ENCODE measurements at regions not wholly inside any gene's neighbourhood (a gene's known extent, or its start where the extent isn't known, plus 50 kb on each side); places are given as distances from the start of the nearest gene placed in this dataset.

DNA sequence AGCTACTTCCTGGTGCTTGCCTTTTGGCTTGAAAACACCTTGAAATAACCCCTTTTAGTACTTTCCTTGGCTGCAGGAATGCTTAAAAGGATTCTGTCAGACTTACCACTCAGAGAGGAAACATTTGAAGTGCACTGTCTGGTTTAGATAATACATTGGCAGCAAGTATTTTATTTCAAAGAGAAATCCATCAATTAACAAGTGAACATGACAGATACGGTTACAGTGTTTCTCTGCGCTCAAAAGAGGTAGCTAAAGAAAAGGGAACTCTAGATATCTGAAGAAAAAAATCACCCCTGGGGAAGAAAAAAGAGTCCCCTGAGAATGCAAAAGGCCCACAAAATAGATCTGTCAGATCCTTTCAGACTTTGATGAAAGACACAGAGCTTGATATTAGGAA lies 421.9 kb downstream of the LRFN5 start:
- Histone ChIP-seq H3K27me3 (no peaks in the 10 kb centered on the region), H3K36me3 (no peaks in the 10 kb centered on the region), H3K4me1 (no peaks in the 10 kb centered on the region), H3K27ac (no peak overlapping the region), H3K4me3 (no peak overlapping the region), H3K9me3 (peaks cover 0 to 8% (median 0%) of the 10 kb centered on the region in 3 donors)
- no peak for ATAC-seq
- TF ChIP-seq POLR2A (IDR thresholded peaks at IDR 0.05) (no peak), EP300 (IDR thresholded peaks at IDR 0.05) (no peak), POLR2AphosphoS5 (IDR thresholded peaks at IDR 0.05) (no peak)
- TF ChIP-seq, protein P1, sequence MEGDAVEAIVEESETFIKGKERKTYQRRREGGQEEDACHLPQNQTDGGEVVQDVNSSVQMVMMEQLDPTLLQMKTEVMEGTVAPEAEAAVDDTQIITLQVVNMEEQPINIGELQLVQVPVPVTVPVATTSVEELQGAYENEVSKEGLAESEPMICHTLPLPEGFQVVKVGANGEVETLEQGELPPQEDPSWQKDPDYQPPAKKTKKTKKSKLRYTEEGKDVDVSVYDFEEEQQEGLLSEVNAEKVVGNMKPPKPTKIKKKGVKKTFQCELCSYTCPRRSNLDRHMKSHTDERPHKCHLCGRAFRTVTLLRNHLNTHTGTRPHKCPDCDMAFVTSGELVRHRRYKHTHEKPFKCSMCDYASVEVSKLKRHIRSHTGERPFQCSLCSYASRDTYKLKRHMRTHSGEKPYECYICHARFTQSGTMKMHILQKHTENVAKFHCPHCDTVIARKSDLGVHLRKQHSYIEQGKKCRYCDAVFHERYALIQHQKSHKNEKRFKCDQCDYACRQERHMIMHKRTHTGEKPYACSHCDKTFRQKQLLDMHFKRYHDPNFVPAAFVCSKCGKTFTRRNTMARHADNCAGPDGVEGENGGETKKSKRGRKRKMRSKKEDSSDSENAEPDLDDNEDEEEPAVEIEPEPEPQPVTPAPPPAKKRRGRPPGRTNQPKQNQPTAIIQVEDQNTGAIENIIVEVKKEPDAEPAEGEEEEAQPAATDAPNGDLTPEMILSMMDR (IDR thresholded peaks at IDR 0.05): no peak
- 67 to 88% methylated on average over 2 of the region's 2 CpGs for WGBS, 2 donors (ENCODE audit: low coverage in 1 of 2)

DNA sequence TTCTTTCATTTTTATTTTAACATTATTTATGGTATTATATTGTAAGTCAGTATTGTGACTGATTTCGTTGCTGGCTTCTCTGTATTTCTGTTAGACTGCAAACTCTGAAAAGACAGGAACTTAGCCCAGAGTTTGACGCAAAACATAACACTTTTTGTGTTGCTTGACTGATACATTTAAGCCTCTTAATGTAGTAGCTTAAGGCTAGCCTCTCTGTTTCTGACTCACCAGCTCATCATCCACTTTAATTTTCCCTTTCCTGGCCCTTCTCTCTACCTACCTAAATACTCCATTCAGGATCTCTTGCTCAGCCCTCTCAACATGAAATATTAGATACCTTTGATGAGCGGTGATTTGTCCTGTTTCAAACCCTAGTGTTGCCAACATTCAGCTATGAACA lies 420.6 kb downstream of the LRFN5 start:
- Histone ChIP-seq H3K9me3 (peaks cover 0 to 8% (median 0%) of the 10 kb centered on the region in 3 donors), H3K4me1 (no peaks in the 10 kb centered on the region), H3K4me3 (no peak overlapping the region), H3K27me3 (no peaks in the 10 kb centered on the region), H3K36me3 (no peaks in the 10 kb centered on the region), H3K27ac (no peak overlapping the region)
- ATAC-seq: no peak
- no peak for TF ChIP-seq POLR2A (IDR thresholded peaks at IDR 0.05)
- no peak for TF ChIP-seq POLR2AphosphoS5 (IDR thresholded peaks at IDR 0.05)
- TF ChIP-seq EP300 (IDR thresholded peaks at IDR 0.05): no peak
- TF ChIP-seq, protein P1 (IDR thresholded peaks at IDR 0.05): no peak
- 53 to 66% methylated on average over 3 of the region's 3 CpGs for WGBS, 2 donors (ENCODE audit: low coverage in 1 of 2)

DNA sequence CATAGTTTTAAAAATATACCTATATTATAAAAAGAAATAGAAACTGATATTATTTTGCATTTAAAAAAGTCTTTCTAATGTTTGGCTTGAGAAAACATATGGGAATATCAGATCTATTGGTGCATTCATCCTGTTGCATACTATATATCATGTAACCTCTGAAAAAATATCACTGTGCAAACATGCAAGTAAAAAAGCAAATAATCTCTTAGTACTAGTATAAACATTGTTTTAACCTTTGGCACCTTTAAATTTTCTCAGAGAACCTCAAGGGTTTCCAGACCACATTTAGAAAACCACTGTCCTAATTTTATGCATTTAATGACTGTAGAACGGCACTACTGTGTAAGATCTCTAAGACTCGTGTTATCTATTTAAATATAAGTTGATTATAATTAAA lies 416.8 kb downstream of the LRFN5 start:
- TF ChIP-seq POLR2A (IDR thresholded peaks at IDR 0.05): no peak
- TF ChIP-seq EP300 (IDR thresholded peaks at IDR 0.05): no peak
- TF ChIP-seq, protein P1 (IDR thresholded peaks at IDR 0.05): no peak
- no peak for TF ChIP-seq POLR2AphosphoS5 (IDR thresholded peaks at IDR 0.05)
- no peak overlapping the region for H3K27ac ChIP-seq
- H3K36me3 ChIP-seq: no peaks in the 10 kb centered on the region
- H3K4me3 ChIP-seq: no peak overlapping the region
- no peaks in the 10 kb centered on the region for H3K27me3 ChIP-seq
- peaks cover 0 to 8% (median 0%) of the 10 kb centered on the region in 3 donors for H3K9me3 ChIP-seq
- ATAC-seq: no peak
- no peaks in the 10 kb centered on the region for H3K4me1 ChIP-seq
- WGBS, 2 donors (ENCODE audit: low coverage in 1 of 2): 69 to 83% methylated on average over 2 of the region's 2 CpGs

DNA sequence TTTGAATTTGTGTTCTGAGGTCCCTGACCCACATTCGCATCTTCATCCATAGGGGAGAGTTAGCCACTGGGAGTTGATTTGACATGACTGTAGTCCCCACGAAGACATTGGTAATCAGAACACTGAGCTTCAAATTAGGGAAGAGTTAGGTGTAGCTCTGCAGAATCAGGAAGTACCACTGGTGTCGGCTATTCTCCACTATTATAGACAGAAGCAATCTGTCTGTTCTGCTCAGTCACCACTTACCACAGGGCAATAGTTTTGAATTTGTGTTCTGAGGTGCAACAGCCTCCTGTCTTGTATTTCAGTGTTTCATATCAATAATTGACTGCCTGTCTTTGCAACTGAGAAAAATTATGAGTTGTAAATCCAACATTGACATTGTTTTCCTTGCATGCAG lies 407.6 kb downstream of the LRFN5 start:
- Histone ChIP-seq H3K9me3 (no peaks in the 10 kb centered on the region), H3K4me1 (no peaks in the 10 kb centered on the region), H3K27me3 (no peaks in the 10 kb centered on the region), H3K27ac (no peak overlapping the region), H3K36me3 (no peaks in the 10 kb centered on the region), H3K4me3 (no peak overlapping the region)
- WGBS, 2 donors (ENCODE audit: low coverage in 1 of 2): 87% methylated on average over 2 of the region's 3 CpGs; no CpG with 5 or more reads in 1 of the 2 donors
- ATAC-seq: no peak
- TF ChIP-seq POLR2A (IDR thresholded peaks at IDR 0.05): no peak
- TF ChIP-seq EP300 (IDR thresholded peaks at IDR 0.05): no peak
- TF ChIP-seq, protein P1 (IDR thresholded peaks at IDR 0.05): no peak

DNA sequence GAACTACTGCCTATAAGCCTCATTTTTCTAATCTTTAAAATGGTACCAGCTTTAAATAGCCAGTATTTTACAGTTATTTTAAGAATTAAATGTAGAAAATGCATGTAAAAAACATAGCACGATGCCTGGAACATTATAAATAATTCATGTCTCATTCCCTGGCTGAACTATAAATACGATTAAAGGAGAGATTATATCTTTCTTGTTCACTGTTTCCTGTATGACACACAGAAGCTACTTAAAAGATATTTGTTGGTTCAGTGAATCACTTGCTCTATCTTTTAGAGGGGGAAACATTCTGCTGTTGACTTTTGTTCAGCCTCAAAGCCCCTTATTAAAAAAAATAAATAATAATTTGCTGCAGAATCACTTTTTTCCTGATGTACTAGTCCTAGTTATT lies 406.9 kb downstream of the LRFN5 start:
- TF ChIP-seq, protein P1 (IDR thresholded peaks at IDR 0.05): no peak
- TF ChIP-seq POLR2A (IDR thresholded peaks at IDR 0.05): no peak
- no peak overlapping the region for H3K4me3 ChIP-seq
- no peak for ATAC-seq
- no peak overlapping the region for H3K27ac ChIP-seq
- H3K4me1 ChIP-seq: no peaks in the 10 kb centered on the region
- no peaks in the 10 kb centered on the region for H3K9me3 ChIP-seq
- WGBS, 2 donors (ENCODE audit: low coverage in 1 of 2): 71 to 80% methylated on average over 2 of the region's 2 CpGs
- no peaks in the 10 kb centered on the region for H3K36me3 ChIP-seq
- no peaks in the 10 kb centered on the region for H3K27me3 ChIP-seq

Measured in gastroesophageal sphincter (tissue), 4 donors.